Endothelial cell of umbilical vein (primary cell): ENCODE measurements at regions not wholly inside any gene's neighbourhood (a gene's known extent, or its start where the extent isn't known, plus 50 kb on each side); places are given as distances from the start of the nearest gene placed in this dataset.

Source experiments
- BruUV-seq: library from RNA; stranded (reverse); fragments of 400-500 nt; replicated peaks from 2 replicates; lab custom pipeline; 2021; lab: Mats Ljungman, UMichigan
- CTCF ChIA-PET: fragments of 300-600, 350-600 bp; sonication (Branson Sonifier 250); formaldehyde crosslinking; loops from one replicate; lab custom pipeline; 2021; ENCODE audit warnings: antibody characterized with exemption, inconsistent platforms; lab: Charles Lee
- POLR2A ChIA-PET: fragments of 300-600, 350-600 bp; sonication (Branson Sonifier 250); formaldehyde crosslinking; loops from one replicate; lab custom pipeline; 2021; ENCODE audit warnings: antibody characterized with exemption, inconsistent platforms; lab: Charles Lee
- DNase-seq: peaks from one replicate; pipeline ENCODE4 v3.0.0-alpha.2; 2011; ENCODE audit warnings: low read depth, low spot score
- FAIRE-seq: peaks from 2 replicates; lab custom pipeline; 2011; peaks lifted over from hg19 to GRCh38; lab: Jason Lieb, UNC
- H2AFZ ChIP-seq: 2 replicates; pipeline ENCODE4 v1.6.0; 2012; ENCODE audit warnings: low read depth, low read length, control low read depth, inconsistent platforms
- H3K27ac ChIP-seq: 2 replicates; pipeline ENCODE4 v1.5.1; 2011; ENCODE audit warnings: low read depth, mild to moderate bottlenecking, control low read depth, low read length, moderate library complexity; ENCODE audit not compliant: insufficient read depth
- H3K27me3 ChIP-seq, 2 experiments: 2 replicates each; pipeline versions ENCODE4 v1.6.0 to v1.6.1; 2011; ENCODE audit warnings: low read length in 2 of 2, mixed read lengths in 1 of 2; ENCODE audit not compliant: control insufficient read depth in 2 of 2, insufficient read depth in 2 of 2
- H3K36me3 ChIP-seq, 2 experiments: 2 replicates in 1 of 2; 3 replicates in 1 of 2; pipeline ENCODE4 v1.5.1; 2011; ENCODE audit warnings: low read length in 2 of 2, mild to moderate bottlenecking in 1 of 2, moderate library complexity in 1 of 2; ENCODE audit not compliant: control insufficient read depth in 2 of 2, insufficient read depth in 2 of 2; ENCODE audit errors: extremely low read depth in 1 of 2
- H3K4me1 ChIP-seq: 3 replicates; pipeline ENCODE4 v1.5.1; 2011; ENCODE audit warnings: mild to moderate bottlenecking, low read length; ENCODE audit not compliant: control insufficient read depth, insufficient read depth; ENCODE audit errors: extremely low read depth
- H3K4me2 ChIP-seq: 2 replicates; pipeline ENCODE4 v1.6.1; 2011; ENCODE audit warnings: low read length, control low read depth, mixed read lengths; ENCODE audit not compliant: insufficient read depth
- H3K4me3 ChIP-seq, 3 experiments: fragments of 200-600 bp in 1 of 3; sonication (generic), shearing (Covaris generic) in 1 of 3; replicated peaks in 1 of 3; 2 replicates each; pipeline ENCODE4 v1.5.1; 2011 to 2016; ENCODE audit warnings: control low read depth in 3 of 3, low read length in 3 of 3, mild to moderate bottlenecking in 2 of 3, inconsistent platforms in 1 of 3, low read depth in 1 of 3, moderate library complexity in 1 of 3; ENCODE audit not compliant: insufficient read depth in 1 of 3
- H3K79me2 ChIP-seq: 2 replicates; pipeline ENCODE4 v1.6.0; 2012; ENCODE audit warnings: low read length, inconsistent platforms; ENCODE audit not compliant: control insufficient read depth, insufficient read depth
- H3K9ac ChIP-seq: replicated peaks from 2 replicates; pipeline ENCODE3; 2011; ENCODE audit warnings: low read length, control low read depth; ENCODE audit not compliant: insufficient read depth; ENCODE audit errors: extremely low read depth
- H3K9me1 ChIP-seq: replicated peaks from 3 replicates; pipeline ENCODE4 v1.6.0; 2011; ENCODE audit warnings: mild to moderate bottlenecking, low read length; ENCODE audit not compliant: control insufficient read depth, insufficient read depth; ENCODE audit errors: extremely low read depth
- H3K9me3 ChIP-seq: replicated peaks from 2 replicates; pipeline ENCODE4 v1.5.1; 2012; ENCODE audit warnings: low read length, inconsistent platforms; ENCODE audit not compliant: control insufficient read depth, insufficient read depth
- H4K20me1 ChIP-seq: replicated peaks from 2 replicates; pipeline ENCODE3; 2011; ENCODE audit warnings: mild to moderate bottlenecking, low read length; ENCODE audit not compliant: control insufficient read depth, insufficient read depth; ENCODE audit errors: extremely low read depth
- FOS ChIP-seq: IDR thresholded peaks from 2 replicates; pipeline ENCODE4 v1.6.1; 2011; ENCODE audit warnings: mild to moderate bottlenecking, low read length, moderate library complexity, borderline replicate concordance; ENCODE audit not compliant: insufficient read depth
- GATA2 ChIP-seq: IDR thresholded peaks from 2 replicates; pipeline ENCODE4 v1.7.0; 2011; ENCODE audit warnings: low read depth, mild to moderate bottlenecking, moderate library complexity, mixed read lengths, low read length; ENCODE audit not compliant: insufficient read length, insufficient read depth
- MYC ChIP-seq: IDR thresholded peaks from one replicate; pipeline ENCODE4 v1.6.1; 2011; ENCODE audit warnings: mild to moderate bottlenecking, low read depth, low read length
- dilution Hi-C: fragments of 300-500 bp; cut with MboI; formaldehyde crosslinking; loops from one replicate; pipeline ENCODE4 v1.15.0; 2019; ENCODE audit warnings: low sequenced_read_pairs; ENCODE audit not compliant: extremely low pct_ligation_motif_present
- intact Hi-C: fragments of 100-400 bp; cut with micrococcal nuclease; formaldehyde crosslinking; loops from one replicate; pipeline ENCODE4 v1.10.0; 2022
- TF ChIP-seq, protein P1 (sequence below): IDR thresholded peaks from 2 replicates; pipeline ENCODE4 v1.6.1; 2011; ENCODE audit not compliant: insufficient read depth, insufficient read length
- TF ChIP-seq, protein P2 (sequence below), 2 donors: IDR thresholded peaks; 1 replicate in 1 of 2; 2 replicates in 1 of 2; pipeline ENCODE4 v1.5.1; 2011; ENCODE audit warnings: low read length in 2 of 2, mild to moderate bottlenecking in 2 of 2, moderate library complexity in 2 of 2, control low read depth in 1 of 2, inconsistent platforms in 1 of 2, low read depth in 1 of 2; ENCODE audit not compliant: insufficient read depth in 1 of 2; ENCODE audit errors: extremely low read depth in 1 of 2

DNA sequence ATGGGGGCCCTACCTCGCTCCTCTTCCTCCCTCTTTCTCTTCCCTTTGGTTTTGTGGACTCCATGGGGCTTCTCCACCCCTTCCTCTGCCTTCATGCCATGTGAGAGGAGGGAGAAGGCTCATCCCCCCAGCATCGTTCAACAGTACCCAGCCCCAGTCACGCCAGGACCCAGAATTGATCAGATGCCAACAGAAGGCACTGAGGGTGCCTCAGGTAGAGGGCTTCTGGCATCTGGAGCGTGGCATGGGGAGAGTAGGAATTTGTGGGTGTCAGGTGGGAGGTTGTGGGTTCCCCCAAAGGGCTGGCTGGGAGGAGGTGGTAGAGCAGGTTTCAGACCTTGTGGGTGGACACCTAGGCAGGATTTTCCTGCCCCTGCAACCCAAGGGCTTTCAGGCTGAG lies 122.0 kb downstream of the TWIST2 start:
- POLR2A ChIA-PET, result no interaction called here

DNA sequence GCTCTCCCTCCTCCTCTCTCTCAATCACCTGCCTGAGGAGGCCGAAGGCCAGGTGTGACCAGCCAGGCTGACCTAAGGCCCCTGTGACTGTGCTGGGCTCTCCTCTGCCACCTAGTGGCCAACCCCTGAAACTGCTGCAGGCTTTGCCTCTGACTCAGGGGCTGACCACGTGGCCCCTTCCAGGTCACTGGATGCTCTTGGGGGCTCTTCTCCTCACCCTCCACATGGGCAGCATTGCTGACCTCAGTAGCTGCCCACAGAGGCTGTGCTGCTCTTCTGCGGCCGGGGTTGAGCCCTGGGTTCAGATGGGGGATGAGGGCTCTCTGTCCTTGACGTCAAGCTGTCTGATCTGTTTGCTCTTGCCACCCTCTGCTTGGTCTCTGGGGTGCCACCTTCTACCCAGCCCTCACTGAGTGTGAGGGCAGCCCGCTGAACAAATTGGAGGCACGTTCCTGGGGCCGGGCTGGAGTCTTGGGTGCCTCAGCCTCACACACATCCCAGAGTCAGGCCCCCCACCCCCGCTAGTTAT lies 122.7 kb downstream of the TWIST2 start:
- Histone ChIP-seq H4K20me1 (no peaks in the 10 kb centered on the region), H3K9me3 (no peaks in the 10 kb centered on the region), H3K4me3 (no peak overlapping the region), H3K79me2 (no peaks in the 10 kb centered on the region), H2AFZ (no peak overlapping the region), H3K9me1 (no peaks in the 10 kb centered on the region), H3K9ac (no peak overlapping the region), H3K27ac (no peak overlapping the region), H3K36me3 (no peaks in the 10 kb centered on the region), H3K4me2 (no peak overlapping the region), H3K27me3 (no peaks in the 10 kb centered on the region), H3K4me1 (peaks cover 20% of the 10 kb centered on the region)
- DNase-seq (peak; percentile 66), FAIRE-seq (peak; percentile 70)
- dilution Hi-C loops, result no loop called here
- TF ChIP-seq FOS (peak; percentile 42), GATA2 (no peak), MYC (no peak)
- TF ChIP-seq, protein P1, sequence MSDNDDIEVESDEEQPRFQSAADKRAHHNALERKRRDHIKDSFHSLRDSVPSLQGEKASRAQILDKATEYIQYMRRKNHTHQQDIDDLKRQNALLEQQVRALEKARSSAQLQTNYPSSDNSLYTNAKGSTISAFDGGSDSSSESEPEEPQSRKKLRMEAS, result peak; percentile 93
- TF ChIP-seq, protein P2, sequence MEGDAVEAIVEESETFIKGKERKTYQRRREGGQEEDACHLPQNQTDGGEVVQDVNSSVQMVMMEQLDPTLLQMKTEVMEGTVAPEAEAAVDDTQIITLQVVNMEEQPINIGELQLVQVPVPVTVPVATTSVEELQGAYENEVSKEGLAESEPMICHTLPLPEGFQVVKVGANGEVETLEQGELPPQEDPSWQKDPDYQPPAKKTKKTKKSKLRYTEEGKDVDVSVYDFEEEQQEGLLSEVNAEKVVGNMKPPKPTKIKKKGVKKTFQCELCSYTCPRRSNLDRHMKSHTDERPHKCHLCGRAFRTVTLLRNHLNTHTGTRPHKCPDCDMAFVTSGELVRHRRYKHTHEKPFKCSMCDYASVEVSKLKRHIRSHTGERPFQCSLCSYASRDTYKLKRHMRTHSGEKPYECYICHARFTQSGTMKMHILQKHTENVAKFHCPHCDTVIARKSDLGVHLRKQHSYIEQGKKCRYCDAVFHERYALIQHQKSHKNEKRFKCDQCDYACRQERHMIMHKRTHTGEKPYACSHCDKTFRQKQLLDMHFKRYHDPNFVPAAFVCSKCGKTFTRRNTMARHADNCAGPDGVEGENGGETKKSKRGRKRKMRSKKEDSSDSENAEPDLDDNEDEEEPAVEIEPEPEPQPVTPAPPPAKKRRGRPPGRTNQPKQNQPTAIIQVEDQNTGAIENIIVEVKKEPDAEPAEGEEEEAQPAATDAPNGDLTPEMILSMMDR (IDR thresholded peaks at IDR 0.05; ENCODE audit: extremely low read depth in 1 of 2, insufficient read depth in 1 of 2, low read depth in 1 of 2, low read length in 2 of 2), result peak; percentile 96 to 99
- no TSS peak for BruUV-seq
- CTCF ChIA-PET, result interaction anchor here (0.5 to 1.3 kb wide), 4 partner anchors 11 to 183 kb away, joined by 3 to 4 read pairs (median 4); no protein-coding TSS in a partner anchor
- intact Hi-C loops, result loop anchor here (1.0 to 5.0 kb wide), 3 partner anchors 108 to 186 kb away; no protein-coding TSS in a partner anchor
- POLR2A ChIA-PET, result no interaction called here

More for the DNA sequence above, 122.0 kb downstream of the TWIST2 start:
- dilution Hi-C loops, result no loop called here
- H3K36me3 ChIP-seq, result no peaks in the 10 kb centered on the region
- no peaks in the 10 kb centered on the region for H3K9me3 ChIP-seq
- no peak overlapping the region for H3K4me3 ChIP-seq
- no peak overlapping the region for H3K4me2 ChIP-seq
- no peaks in the 10 kb centered on the region for H3K27me3 ChIP-seq
- TF ChIP-seq, protein P2 (IDR thresholded peaks at IDR 0.05; ENCODE audit: extremely low read depth in 1 of 2, insufficient read depth in 1 of 2, low read depth in 1 of 2, low read length in 2 of 2), result no peak
- H3K79me2 ChIP-seq, result no peaks in the 10 kb centered on the region
- H2AFZ ChIP-seq, result no peak overlapping the region
- BruUV-seq, result no TSS peak
- H3K27ac ChIP-seq, result no peak overlapping the region
- H3K9me1 ChIP-seq, result no peaks in the 10 kb centered on the region
- H3K4me1 ChIP-seq, result peaks cover 17% of the 10 kb centered on the region
- intact Hi-C loops, result loop anchor here (1.0 to 5.0 kb wide), 3 partner anchors 108 to 185 kb away; no protein-coding TSS in a partner anchor
- DNase-seq (no peak), FAIRE-seq (no peak)
- no peak overlapping the region for H3K9ac ChIP-seq
- CTCF ChIA-PET, result no interaction called here
- no peaks in the 10 kb centered on the region for H4K20me1 ChIP-seq
